Left kidney (tissue), 1 donor: ENCODE measurements at regions not wholly inside any gene's neighbourhood (a gene's known extent, or its start where the extent isn't known, plus 50 kb on each side); places are given as distances from the start of the nearest gene placed in this dataset.
"Not testable (repeated sequence)": the region's sequence is repeated elsewhere in the genome, so short reads cannot be mapped to it uniquely, and the experiment has no call there.

Experiments
- DNase-seq: peaks from one replicate; pipeline ENCODE4 v3.0.0-alpha.2; 2013

- no peak for DNase-seq
These were observed 466.7 kb upstream of the MYT1L start for GRCh38 chr2:2797797-2798196.

- no peak for DNase-seq
These were observed 465.1 kb upstream of the MYT1L start for GRCh38 chr2:2796207-2796606.

GRCh38 chr2:2795438-2796091, 464.5 kb upstream of the MYT1L start:
- DNase-seq = no peak

DNA sequence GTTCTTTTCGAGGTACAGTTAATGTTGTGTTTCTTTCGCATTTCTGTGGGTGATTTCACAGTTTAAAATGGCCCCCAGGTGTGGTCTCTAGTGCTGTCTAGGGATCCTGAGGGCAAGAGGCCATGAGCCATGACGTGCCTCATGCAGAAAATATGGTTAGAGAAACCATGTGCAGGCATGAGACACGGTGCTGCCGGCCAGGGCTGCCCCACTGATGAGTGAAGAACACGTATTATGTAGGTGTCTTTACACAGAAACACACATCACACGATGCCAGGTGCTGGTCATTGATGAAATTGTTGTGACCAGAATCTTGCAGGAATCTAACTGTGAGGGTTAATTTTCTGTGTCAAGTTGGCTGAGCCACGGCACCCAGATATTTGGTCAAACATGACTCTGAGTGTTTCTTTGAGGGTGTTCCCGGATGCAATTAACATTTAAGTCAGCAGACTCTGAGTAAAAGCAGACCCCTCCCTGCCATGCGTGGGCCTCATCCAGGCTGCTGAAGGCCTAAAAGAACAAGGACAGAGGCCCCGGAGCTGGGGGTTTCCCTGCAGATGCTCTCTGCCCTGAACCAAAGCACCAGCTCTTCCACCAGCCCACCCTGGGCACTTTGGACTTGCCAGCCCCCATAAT, 463.0 kb upstream of the MYT1L start:
- no peak for DNase-seq

DNA sequence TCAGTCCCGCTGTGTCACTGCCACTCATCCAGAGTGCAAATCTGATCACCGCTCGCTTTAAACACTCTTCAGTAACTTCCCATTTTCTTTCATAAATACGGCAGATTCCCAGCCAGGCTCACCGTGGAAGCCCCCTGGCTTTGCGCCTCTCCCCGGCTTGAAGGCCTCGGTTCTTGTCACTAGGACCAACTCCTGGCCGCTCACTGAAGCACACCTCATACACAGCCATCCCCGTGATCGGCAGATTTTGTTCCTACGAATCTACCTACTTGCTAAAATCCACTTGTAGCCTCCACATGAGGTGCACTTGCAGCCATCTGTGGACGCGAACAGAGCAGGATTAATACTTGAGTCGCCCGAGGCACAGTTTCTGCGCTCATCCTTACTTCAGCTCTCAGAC, 462.4 kb upstream of the MYT1L start:
- no peak for DNase-seq

GRCh38 chr2:2791606-2792005, 460.5 kb upstream of the MYT1L start:
- no peak for DNase-seq

- no peak for DNase-seq
These were observed 460.0 kb upstream of the MYT1L start for GRCh38 chr2:2791031-2791430.

DNA sequence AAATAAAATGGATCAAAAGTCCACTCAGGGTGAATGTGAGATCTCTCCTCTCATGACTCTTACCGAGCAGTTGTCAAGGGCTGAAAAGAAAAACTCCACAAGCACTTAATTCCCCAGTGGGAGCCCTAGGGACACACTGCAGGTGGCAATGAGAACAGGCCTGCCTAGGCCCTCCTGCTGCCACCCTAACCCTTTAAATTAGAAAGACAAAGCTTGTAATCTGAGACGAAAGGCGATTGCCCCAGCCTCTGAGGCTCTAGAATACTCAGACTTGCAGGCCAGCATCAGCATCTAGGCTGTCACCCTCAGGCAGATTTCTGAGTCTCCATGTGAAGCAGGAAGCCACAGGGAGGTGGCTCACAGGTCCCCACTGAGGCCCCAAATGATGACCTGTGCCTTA, 457.0 kb upstream of the MYT1L start:
- no peak for DNase-seq

- DNase-seq = no peak
These were observed 456.3 kb upstream of the MYT1L start for GRCh38 chr2:2787301-2787907.

GRCh38 chr2:2782007-2782406, 450.9 kb upstream of the MYT1L start:
- DNase-seq = no peak

GRCh38 chr2:2779727-2780126, 448.7 kb upstream of the MYT1L start:
- DNase-seq = no peak

DNA sequence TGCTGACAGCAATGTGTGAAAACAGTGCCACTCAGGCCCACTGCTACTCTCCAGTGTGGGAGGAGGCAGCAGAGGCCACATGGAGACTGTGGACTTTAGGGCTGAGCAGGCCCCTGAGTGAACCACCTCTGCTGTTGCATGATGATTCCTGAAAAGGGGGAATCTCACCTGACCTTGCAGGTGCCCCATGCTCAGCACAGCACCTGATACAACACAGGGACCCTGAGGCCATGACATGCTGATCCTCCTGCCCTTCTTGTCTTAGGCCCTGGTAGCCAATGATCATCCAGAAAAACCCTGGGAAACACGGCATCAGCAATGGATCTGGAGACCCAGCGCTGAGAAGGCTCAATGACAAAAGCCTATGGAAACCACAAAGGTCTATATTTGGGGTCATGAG, 446.8 kb upstream of the MYT1L start:
- no peak for DNase-seq

DNA sequence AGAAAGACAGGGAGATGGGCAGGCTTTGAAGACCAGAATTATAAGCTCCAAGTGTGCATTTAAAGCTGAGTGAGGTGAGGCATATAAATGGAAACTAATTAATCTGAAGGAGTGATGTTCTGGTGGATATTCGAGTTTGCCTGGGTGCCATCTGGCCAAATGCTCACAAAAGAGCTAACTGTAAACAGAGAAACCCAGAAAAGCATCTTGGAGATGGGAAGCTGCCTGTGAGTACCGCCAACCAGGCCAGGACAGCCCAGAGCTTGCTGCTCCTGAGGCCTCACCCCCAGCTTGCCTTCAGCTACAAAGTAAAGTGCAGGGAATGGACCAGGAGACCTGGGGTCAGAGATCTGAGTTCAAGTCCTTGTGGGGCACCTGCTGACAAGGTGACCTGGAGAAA, 446.1 kb upstream of the MYT1L start:
- DNase-seq = no peak

- no peak for DNase-seq
These were observed 443.9 kb upstream of the MYT1L start for GRCh38 chr2:2775018-2775417.

GRCh38 chr2:2773692-2774091, 442.6 kb upstream of the MYT1L start:
- no peak for DNase-seq

DNA sequence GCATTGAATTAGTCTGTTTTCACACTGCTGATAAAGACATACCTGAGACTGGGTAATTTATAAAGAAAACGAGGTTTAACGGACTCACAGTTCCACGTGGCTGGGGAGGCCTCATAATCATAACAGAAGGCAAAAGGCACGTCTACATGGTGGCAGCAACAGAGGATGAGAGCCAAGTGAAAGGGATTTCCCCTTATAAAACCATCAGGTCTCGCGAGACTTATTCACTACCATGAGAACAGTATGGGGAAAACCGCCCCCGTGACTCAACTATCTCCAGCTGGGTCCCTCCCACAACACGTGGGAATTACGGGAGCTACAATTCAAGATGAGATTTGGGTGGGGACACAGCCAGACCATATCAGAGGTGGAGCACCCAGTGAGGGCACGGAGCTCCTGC, 442.0 kb upstream of the MYT1L start:
- not testable (repeated sequence) for DNase-seq

- no peak for DNase-seq
These were observed 440.8 kb upstream of the MYT1L start for GRCh38 chr2:2771721-2772411.

- DNase-seq = peak; percentile 60
These were observed 438.7 kb upstream of the MYT1L start for GRCh38 chr2:2769481-2770431.

DNA sequence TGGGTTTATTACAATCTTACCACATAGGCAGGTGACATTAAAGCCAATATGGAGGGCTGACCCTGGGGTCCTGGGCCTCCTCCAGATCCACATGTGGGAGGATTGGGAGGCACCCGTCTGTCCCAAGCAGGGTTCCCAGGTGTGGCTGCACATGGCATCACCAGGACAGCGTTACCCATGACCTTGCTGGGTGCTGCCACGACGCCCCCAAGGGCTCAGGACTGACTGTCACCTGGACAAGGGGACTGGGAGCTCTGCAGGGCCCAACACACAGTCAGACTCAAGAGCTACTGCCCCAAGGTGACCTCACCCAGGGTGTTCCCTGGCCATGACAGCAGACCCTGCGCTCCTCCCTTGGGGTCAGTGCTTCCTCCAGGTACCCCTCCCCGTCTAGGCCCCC, 437.4 kb upstream of the MYT1L start:
- DNase-seq = no peak

DNA sequence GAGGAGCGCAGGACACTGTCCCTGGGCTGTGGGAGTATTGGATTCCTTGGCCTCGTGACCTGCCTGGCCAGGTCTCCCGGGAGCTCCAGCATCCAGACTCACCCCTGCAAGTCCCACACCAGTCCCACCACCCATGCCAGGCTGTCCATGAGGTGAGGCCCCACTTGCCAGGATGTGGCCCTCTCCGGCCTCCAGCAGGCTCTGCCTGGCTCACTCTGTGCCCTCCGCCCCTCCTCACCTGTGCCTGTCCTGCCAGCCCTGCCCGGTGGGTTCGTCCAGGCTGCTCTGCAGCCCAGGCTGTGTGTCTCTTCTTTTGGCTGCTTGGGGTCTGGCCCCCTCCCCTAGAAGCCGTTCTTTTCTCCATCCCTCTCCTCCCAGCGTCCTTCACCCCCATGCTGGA, 436.8 kb upstream of the MYT1L start:
- no peak for DNase-seq

DNA sequence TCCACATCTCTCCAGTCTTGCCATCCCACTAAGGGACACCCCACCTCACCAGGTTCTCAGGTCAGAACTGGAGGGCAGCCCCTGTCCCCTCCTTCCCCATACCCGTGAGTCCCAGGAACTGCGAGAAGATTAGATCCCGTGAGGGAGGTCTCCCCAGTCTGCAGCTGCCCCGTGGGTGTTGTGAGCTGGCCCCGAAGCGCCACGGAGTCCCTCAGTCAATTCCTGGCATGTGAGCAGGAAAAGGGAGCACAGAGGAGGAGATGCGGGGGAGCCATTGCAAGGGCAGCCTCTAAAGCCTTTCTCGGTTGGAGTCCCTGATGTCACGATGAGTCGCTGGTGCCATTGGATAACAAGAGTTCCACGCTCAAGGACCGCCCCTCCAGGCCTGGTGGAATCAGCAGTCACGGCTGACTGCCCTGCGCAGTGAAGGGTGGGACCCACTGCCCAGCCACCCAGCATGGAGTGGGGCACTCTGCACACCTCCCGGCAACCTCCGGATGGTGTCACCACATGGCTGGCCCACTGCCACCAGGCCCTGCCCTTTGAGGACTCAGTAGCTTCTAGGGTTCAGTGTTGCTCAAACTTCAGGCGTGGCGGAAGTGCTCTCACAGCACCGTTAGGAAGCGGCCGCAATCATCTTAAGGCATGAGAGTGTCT, 434.9 kb upstream of the MYT1L start:
- no peak for DNase-seq
